ENCODE measurements at regions not wholly inside any gene's neighbourhood (a gene's known extent, or its start where the extent isn't known, plus 50 kb on each side); places are given as distances from the start of the nearest gene placed in this dataset.

- TF ChIP-seq POLR2A (IDR thresholded peaks at IDR 0.05) (no peak), CTCF (IDR thresholded peaks at IDR 0.05 in 4 of 5, conservative IDR thresholded peaks at IDR 0.05 in 1 of 5) (no peak)
Measured at GRCh38 chr3:17830788-17831187, 88.4 kb upstream of the TBC1D5 start.
